ENCODE measurements at regions not wholly inside any gene's neighbourhood (a gene's known extent, or its start where the extent isn't known, plus 50 kb on each side); places are given as distances from the start of the nearest gene placed in this dataset.

DNA sequence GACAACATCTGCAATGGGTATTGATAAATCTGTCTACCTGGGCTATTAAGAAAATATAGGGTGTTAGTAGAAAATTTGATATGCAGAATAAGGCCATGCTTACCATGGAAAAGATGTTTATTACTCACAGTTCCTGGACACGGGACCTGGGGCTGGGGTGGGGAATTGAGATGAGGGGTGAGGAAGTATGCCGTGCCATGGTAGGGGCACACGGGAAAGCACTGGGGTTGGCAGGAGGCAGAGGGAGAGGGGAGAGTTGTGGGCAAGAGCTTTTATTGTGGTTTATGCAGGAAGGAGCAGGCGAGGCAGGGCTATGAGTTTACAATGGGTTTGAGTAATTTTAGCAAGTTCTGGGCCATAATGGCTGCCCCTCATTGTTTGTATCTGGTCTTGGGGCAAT is 493.8 kb downstream of the SIPA1L2 start:
- intact Hi-C loops (cut with micrococcal nuclease) (no loop called here), dilution Hi-C loops (cut with MboI; ENCODE audit: extremely low pct_ligation_motif_present, low sequenced_read_pairs) (no loop called here)
- Histone ChIP-seq H3K36me3 (ENCODE audit: control insufficient read depth in 2 of 2, extremely low read depth in 1 of 2, insufficient read depth in 2 of 2, low read length in 2 of 2) (no peaks in the 10 kb centered on the region), H3K79me2 (ENCODE audit: control insufficient read depth, insufficient read depth, low read length) (no peaks in the 10 kb centered on the region), H3K9ac (replicated peaks; ENCODE audit: extremely low read depth, insufficient read depth, low read length) (no peak overlapping the region), H4K20me1 (replicated peaks; ENCODE audit: control insufficient read depth, extremely low read depth, insufficient read depth, low read length) (no peaks in the 10 kb centered on the region), H3K9me1 (replicated peaks; ENCODE audit: control insufficient read depth, extremely low read depth, insufficient read depth, low read length) (no peaks in the 10 kb centered on the region), H3K4me2 (ENCODE audit: insufficient read depth, low read length) (no peak overlapping the region), H3K9me3 (replicated peaks; ENCODE audit: control insufficient read depth, insufficient read depth, low read length) (no peaks in the 10 kb centered on the region), H3K27ac (ENCODE audit: insufficient read depth, low read depth, low read length) (no peak overlapping the region), H3K27me3 (ENCODE audit: control insufficient read depth in 2 of 2, insufficient read depth in 2 of 2, low read length in 2 of 2) (no peaks in the 10 kb centered on the region), H3K4me1 (ENCODE audit: control insufficient read depth, extremely low read depth, insufficient read depth, low read length) (no peaks in the 10 kb centered on the region), H2AFZ (ENCODE audit: low read depth, low read length) (no peak overlapping the region), H3K4me3 (replicated peaks in 1 of 3; ENCODE audit: insufficient read depth in 1 of 3, low read depth in 1 of 3, low read length in 3 of 3) (no peak overlapping the region)
- ChIA-PET POLR2A (no interaction called here), CTCF (no interaction called here)
- FAIRE-seq (no peak), DNase-seq (ENCODE audit: low read depth, low spot score) (no peak)
- TF ChIP-seq POLR2A (IDR thresholded peaks at IDR 0.05; ENCODE audit: low read depth, low read length) (no peak), POLR2AphosphoS5 (IDR thresholded peaks at IDR 0.05; ENCODE audit: insufficient read depth, low read depth, low read length) (no peak), EZH2 (IDR thresholded peaks at IDR 0.05; ENCODE audit: borderline replicate concordance, low read depth, low read length, severe bottlenecking) (no peak), JUN (IDR thresholded peaks at IDR 0.05; ENCODE audit: borderline replicate concordance, insufficient read depth, insufficient read length, low read depth) (no peak), MYC (IDR thresholded peaks at IDR 0.05; ENCODE audit: low read depth, low read length) (no peak), FOS (IDR thresholded peaks at IDR 0.05; ENCODE audit: borderline replicate concordance, insufficient read depth, low read length) (no peak), GATA2 (IDR thresholded peaks at IDR 0.05; ENCODE audit: insufficient read depth, insufficient read length, low read depth, low read length) (no peak)
- TF ChIP-seq, protein P1, sequence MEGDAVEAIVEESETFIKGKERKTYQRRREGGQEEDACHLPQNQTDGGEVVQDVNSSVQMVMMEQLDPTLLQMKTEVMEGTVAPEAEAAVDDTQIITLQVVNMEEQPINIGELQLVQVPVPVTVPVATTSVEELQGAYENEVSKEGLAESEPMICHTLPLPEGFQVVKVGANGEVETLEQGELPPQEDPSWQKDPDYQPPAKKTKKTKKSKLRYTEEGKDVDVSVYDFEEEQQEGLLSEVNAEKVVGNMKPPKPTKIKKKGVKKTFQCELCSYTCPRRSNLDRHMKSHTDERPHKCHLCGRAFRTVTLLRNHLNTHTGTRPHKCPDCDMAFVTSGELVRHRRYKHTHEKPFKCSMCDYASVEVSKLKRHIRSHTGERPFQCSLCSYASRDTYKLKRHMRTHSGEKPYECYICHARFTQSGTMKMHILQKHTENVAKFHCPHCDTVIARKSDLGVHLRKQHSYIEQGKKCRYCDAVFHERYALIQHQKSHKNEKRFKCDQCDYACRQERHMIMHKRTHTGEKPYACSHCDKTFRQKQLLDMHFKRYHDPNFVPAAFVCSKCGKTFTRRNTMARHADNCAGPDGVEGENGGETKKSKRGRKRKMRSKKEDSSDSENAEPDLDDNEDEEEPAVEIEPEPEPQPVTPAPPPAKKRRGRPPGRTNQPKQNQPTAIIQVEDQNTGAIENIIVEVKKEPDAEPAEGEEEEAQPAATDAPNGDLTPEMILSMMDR (IDR thresholded peaks at IDR 0.05; ENCODE audit: extremely low read depth in 1 of 2, insufficient read depth in 1 of 2, low read depth in 1 of 2, low read length in 2 of 2): no peak
- TF ChIP-seq, protein P2, sequence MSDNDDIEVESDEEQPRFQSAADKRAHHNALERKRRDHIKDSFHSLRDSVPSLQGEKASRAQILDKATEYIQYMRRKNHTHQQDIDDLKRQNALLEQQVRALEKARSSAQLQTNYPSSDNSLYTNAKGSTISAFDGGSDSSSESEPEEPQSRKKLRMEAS (IDR thresholded peaks at IDR 0.05; ENCODE audit: insufficient read depth, insufficient read length): no peak
- no TSS peak for BruUV-seq (replicated peaks)

Measured in endothelial cell of umbilical vein (primary cell).